NCI-H2171 treated with DMSO at 0.1 percent for 48 hours (cell line): ENCODE measurements at regions not wholly inside any gene's neighbourhood (a gene's known extent, or its start where the extent isn't known, plus 50 kb on each side); places are given as distances from the start of the nearest gene placed in this dataset.

Experiments
- DNase-seq: peaks from one replicate; lab custom pipeline; 2025; lab: John Stamatoyannopoulos, UW

DNA sequence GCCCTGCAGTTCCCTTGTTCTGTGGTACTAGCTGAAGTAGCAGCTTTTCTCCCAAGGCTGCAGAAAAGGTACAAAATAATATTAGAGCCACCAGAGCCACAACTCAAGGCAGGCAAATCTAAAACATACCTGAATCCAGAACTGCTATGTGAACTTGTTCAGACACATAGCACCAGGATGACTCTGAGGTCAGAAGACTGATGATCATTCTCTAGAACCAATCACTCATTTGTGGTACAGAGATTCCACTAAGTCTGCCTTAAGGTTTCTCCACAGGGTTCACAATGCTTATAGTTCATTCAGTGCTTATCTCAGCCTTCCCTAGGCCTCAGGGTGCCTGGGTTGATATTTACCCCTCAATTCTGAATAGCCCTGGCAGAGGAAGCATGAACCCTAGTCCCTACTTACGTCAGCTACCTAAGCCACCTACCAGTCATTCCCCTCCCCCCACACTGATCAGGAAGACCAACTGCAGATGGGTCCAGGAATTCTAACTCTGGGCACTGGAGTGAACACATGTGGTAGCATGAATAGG, 140.9 kb upstream of the MOCS1 start:
- no peak for DNase-seq

DNA sequence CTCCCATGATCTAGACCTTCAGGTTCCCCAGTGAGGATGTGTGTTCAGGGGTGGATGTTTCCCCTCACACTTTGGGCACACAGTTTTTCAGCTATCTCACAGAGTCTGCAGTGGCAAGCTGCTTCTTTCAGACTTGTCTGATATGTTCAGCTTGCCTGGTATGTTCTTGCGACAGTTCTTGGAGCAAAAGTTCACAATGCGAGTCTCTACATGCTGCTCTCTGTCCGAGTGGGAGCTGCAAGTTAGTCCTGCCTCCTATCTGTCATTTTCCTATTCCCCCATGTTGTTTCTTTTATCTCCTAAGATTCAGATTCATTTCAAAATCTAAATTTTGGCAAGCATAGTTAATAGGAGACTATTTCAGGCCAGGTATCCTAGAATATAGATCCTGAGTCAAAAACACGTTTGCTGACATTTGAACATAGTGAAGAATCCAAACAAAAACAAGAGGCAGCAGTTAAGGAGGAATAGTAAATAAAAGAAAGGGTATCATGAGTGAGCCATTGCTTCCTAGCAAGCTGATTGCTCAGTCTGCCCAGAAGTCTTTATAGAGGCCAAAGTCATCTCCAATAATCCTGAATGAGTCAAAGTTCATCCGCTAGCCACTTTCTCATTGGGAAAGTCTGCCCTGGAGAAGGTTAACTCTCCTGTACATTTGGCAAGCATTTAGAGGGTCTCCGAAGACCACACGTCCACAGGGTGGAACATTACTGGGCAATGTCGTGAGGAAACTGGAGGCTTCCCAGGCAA, 140.2 kb upstream of the MOCS1 start:
- no peak for DNase-seq

- DNase-seq = no peak
These were observed 132.1 kb upstream of the MOCS1 start for GRCh38 chr6:40066372-40066771.

DNA sequence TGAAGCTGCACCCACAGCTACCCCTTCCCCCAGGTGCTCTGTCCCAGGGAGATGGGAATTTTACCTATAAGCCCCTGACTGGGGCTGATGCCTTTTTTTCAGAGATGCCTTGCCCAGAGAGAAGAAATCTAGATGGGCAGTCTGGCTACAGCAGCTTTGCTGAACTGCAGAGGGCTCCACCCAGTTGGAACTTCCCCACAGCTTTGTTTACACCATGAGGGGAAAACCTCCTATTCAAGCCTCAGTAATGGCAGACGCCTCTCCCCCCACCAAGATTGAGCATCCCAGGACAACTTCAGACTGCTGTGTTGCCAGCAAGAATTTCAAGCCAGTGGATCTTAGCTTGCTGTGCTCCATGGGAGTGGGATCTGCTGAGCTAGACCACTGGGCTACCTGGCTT, 122.6 kb upstream of the MOCS1 start:
- DNase-seq = no peak

GRCh38 chr6:40054602-40055001, 120.3 kb upstream of the MOCS1 start:
- no peak for DNase-seq

DNA sequence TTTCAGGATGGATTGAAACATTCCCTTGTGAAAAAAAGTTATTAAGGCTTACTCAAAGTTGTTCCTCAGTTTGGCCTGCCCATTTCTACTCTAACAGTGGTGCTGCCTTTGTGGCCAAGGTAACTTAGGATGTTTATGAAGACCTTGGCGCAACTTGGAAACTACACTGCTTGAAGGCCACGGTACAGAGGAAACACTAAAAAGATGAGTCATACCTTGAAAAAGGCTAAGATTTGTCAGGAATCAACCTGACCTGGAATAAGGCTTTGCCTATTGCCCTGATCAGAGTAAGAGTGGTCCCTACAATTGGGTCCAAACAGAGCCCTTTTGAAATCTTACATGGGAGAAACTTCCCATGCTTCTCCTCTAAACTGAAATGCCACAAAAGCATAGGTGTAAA, 119.9 kb upstream of the MOCS1 start:
- DNase-seq = no peak

GRCh38 chr6:40049128-40049527, 114.9 kb upstream of the MOCS1 start:
- no peak for DNase-seq

- DNase-seq = no peak
These were observed 109.9 kb upstream of the MOCS1 start for GRCh38 chr6:40044196-40044595.

- DNase-seq = no peak
These were observed 108.0 kb upstream of the MOCS1 start for GRCh38 chr6:40042232-40042631.

- no peak for DNase-seq
These were observed 104.8 kb upstream of the MOCS1 start for GRCh38 chr6:40039042-40039441.

DNA sequence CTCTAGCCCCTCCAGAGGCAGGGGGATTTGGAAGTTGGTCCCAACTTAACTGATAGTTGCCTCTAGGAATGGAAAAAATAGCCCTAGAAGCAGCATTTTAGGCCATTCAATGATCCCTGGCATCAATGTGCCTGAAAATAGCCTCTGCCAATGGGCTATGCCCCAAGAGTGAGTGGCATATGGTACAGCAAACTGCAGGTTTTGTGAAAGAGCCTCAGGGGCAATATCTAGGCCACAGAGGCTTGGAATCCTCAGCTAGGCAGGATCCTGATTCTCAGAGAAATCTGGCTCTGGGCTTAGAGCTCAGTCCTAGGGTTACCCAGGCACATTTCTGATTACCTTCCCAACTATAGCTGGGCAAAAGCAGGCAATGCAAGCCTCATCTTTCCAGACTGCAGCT, 104.4 kb upstream of the MOCS1 start:
- DNase-seq = no peak

- no peak for DNase-seq
These were observed 103.0 kb upstream of the MOCS1 start for GRCh38 chr6:40037271-40037670.

- no peak for DNase-seq
These were observed 101.9 kb upstream of the MOCS1 start for GRCh38 chr6:40036186-40036585.

DNA sequence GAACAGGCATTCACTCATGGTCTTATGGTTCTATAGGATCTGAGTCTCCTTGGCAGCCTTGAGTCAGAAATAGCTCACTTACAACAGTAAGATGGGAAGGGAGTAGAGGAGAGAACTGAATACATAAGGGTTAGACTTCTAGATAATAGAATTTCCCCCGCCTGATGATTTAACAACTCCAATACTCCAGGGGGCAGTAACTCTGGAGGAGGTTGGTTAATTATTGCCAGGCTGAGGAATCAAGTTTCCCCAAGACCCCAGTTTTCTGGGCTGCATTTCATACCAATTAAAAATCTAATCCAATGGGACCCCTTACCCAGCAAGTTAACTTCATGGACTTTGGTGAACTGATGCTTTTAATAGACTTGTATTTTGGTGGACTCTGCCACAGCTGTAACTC, 94.2 kb upstream of the MOCS1 start:
- no peak for DNase-seq

DNA sequence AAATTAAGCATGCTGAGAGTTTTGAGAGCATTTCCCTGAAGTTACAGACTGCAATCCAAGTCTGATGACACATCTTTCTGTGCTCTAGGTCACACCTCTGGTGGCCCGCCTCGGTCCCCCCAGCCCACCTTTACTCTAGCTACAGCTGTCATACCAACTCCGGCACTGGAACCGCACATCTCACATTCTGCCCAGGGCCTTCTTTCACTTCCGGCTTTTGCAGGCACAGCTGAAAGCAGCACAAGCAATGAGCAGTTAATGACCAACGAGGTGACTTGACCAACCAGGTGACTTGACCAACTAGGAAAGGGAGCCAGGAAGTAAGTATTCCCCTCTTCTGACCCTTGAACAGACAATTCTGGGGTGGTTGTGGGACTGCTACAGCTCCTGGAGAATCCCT, 88.6 kb upstream of the MOCS1 start:
- DNase-seq = no peak

DNA sequence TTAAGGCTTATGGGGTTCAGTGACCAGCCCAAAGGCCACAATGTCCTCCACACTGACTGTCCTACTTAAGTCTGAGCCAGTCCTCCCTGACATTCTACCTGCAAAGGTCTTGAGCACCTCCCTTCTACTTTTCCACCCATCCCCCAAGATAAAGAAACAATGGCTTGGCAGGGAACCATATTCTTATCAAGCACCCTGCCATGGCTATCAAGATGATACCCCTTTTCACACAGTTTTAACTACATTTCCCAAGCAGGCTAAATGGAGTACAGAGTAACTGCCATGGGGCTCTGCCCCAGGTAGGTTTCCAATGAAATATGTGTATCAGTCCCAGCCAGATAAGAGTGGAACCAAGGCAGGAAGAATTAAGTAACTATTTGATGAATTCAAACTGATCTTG, 85.9 kb upstream of the MOCS1 start:
- no peak for DNase-seq

DNA sequence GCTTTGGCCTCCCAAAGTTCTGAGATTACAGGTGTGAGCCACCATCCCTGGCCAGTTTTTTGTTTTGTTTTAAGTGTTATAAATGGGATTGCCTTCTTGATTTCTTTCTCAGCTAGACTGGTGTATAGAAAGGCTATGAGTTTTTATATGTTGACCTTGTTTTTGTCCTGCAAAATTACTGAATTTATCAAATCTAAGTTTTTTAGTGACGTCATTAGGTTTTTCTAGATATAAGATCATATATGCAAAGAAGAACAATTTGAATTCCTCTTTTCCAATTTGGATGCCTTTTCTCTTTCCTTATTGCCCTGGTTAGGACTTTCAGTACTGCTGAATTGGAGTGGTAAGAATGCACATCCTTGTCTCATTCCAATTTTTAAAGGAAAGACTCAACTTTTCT, 81.3 kb upstream of the MOCS1 start:
- DNase-seq = no peak

GRCh38 chr6:40011844-40012243, 77.6 kb upstream of the MOCS1 start:
- no peak for DNase-seq

- DNase-seq = no peak
These were observed 66.8 kb upstream of the MOCS1 start for GRCh38 chr6:40000964-40001515.

- DNase-seq = no peak
These were observed 65.0 kb upstream of the MOCS1 start for GRCh38 chr6:39999006-39999867.

- DNase-seq = no peak
These were observed 63.9 kb upstream of the MOCS1 start for GRCh38 chr6:39998126-39998525.

DNA sequence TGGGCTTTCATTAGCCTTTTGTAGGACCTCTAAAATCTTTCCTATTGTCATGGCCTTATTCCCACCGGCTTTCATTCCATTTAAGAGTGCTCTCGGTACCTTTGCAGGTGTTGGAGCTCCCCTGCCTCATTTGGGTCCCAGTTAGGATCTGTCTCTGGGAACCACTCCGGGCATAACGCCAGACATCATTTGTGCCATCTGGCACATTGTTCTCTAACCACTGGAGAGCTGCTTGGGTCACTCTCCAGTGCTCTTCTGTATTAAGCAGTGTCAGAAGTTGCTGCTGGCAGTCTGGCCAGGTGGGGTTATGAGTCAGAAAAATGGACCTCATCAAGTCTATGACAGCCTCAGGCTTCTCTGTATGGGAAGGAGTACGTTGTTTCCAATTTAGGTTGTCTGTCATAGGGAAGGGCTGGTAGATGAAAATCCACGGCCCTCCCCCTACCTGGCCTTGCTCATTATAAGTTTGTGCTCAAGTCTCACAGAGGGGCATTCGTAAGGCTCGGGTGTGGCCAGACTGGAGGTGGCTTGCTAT, 62.9 kb upstream of the MOCS1 start:
- DNase-seq = peak; percentile 60

GRCh38 chr6:39995633-39996032, 61.4 kb upstream of the MOCS1 start:
- DNase-seq = no peak
